CD4-positive, alpha-beta T cell treated with Interleukin-21 for 1 hour (primary cell): ENCODE measurements at regions not wholly inside any gene's neighbourhood (a gene's known extent, or its start where the extent isn't known, plus 50 kb on each side); places are given as distances from the start of the nearest gene placed in this dataset.
"Not testable (repeated sequence)": the region's sequence is repeated elsewhere in the genome, so short reads cannot be mapped to it uniquely, and the experiment has no call there.

ENCODE experiments used
- DNase-seq: peaks from one replicate; pipeline ENCODE4 v3.0.0-alpha.2; 2020

GRCh38 chr17:71617767-71618166 is 503.1 kb upstream of the SOX9 start:
- not testable (repeated sequence) for DNase-seq

- DNase-seq: no peak
Observed at GRCh38 chr17:71625330-71625729, 495.5 kb upstream of the SOX9 start.

GRCh38 chr17:71628306-71628705 is 492.5 kb upstream of the SOX9 start:
- DNase-seq: no peak

- no peak for DNase-seq
Observed at GRCh38 chr17:71631483-71631882, 489.3 kb upstream of the SOX9 start.

GRCh38 chr17:71632328-71632727 is 488.5 kb upstream of the SOX9 start:
- DNase-seq: no peak

GRCh38 chr17:71633391-71633849 is 487.4 kb upstream of the SOX9 start:
- no peak for DNase-seq

GRCh38 chr17:71634376-71634775 is 486.4 kb upstream of the SOX9 start:
- DNase-seq: no peak

- no peak for DNase-seq
Observed at GRCh38 chr17:71635187-71635586, 485.6 kb upstream of the SOX9 start.

- no peak for DNase-seq
Observed at GRCh38 chr17:71636644-71637043, 484.2 kb upstream of the SOX9 start.

- DNase-seq: no peak
Observed at GRCh38 chr17:71638668-71639067, 482.2 kb upstream of the SOX9 start.

- DNase-seq: no peak
Observed at GRCh38 chr17:71639865-71640264, 481.0 kb upstream of the SOX9 start.

GRCh38 chr17:71646890-71647289 is 473.9 kb upstream of the SOX9 start:
- not testable (repeated sequence) for DNase-seq

GRCh38 chr17:71648342-71648741 is 472.5 kb upstream of the SOX9 start:
- DNase-seq: not testable (repeated sequence)

GRCh38 chr17:71649941-71650350 is 470.9 kb upstream of the SOX9 start:
- no peak for DNase-seq

GRCh38 chr17:71655542-71655941 is 465.3 kb upstream of the SOX9 start:
- DNase-seq: no peak

- no peak for DNase-seq
Observed at GRCh38 chr17:71656964-71657858, 463.6 kb upstream of the SOX9 start.

- DNase-seq: no peak
Observed at GRCh38 chr17:71658996-71659395, 461.8 kb upstream of the SOX9 start.

- no peak for DNase-seq
Observed at GRCh38 chr17:71664861-71665260, 456.0 kb upstream of the SOX9 start.

- DNase-seq: no peak
Observed at GRCh38 chr17:71666047-71666446, 454.8 kb upstream of the SOX9 start.

- DNase-seq: no peak
Observed at GRCh38 chr17:71667661-71668060, 453.2 kb upstream of the SOX9 start.

GRCh38 chr17:71668807-71669206 is 452.0 kb upstream of the SOX9 start:
- no peak for DNase-seq

- no peak for DNase-seq
Observed at GRCh38 chr17:71677439-71677838, 443.4 kb upstream of the SOX9 start.

- no peak for DNase-seq
Observed at GRCh38 chr17:71679832-71680231, 441.0 kb upstream of the SOX9 start.

GRCh38 chr17:71681427-71682173 is 439.2 kb upstream of the SOX9 start:
- DNase-seq: no peak
